ENCODE measurements at regions not wholly inside any gene's neighbourhood (a gene's known extent, or its start where the extent isn't known, plus 50 kb on each side); places are given as distances from the start of the nearest gene placed in this dataset.

DNA sequence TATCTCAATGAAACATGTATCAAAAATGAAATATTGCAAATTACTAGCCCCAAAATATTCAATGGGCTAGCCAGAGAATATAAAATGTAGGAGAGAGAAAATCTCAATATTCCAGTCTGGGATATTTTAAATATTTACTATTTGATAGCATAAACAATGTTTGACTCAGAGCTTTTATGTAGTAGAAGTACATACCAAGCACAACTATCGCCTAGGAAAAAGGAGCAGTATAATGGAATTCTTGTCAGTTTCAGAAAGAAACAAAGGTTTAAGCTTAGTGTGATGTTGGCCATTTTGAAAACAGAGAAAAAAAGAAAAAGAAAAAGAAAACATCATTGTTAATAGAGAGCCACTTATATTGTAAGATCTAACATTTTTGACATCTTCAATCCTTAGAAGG, 1961.9 kb upstream of the CELF4 start:
- TF ChIP-seq RXRA (IDR thresholded peaks at IDR 0.05), result no peak
- no peak for TF ChIP-seq JUND (IDR thresholded peaks at IDR 0.05)
- no peak for TF ChIP-seq REST (IDR thresholded peaks at IDR 0.05)
- no peak for TF ChIP-seq FOXA1 (IDR thresholded peaks at IDR 0.05)
- no peak for TF ChIP-seq TAF1 (conservative IDR thresholded peaks at IDR 0.05)
- TF ChIP-seq MAX (IDR thresholded peaks at IDR 0.05), result no peak
- no peak for TF ChIP-seq HNF4A (conservative IDR thresholded peaks at IDR 0.05)
- TF ChIP-seq EGR1 (IDR thresholded peaks at IDR 0.05; ENCODE audit: low read depth in 2 of 2), result no peak
- TF ChIP-seq ATF3 (IDR thresholded peaks at IDR 0.05), result no peak
- TF ChIP-seq SP1 (IDR thresholded peaks at IDR 0.05), result no peak
- TF ChIP-seq, protein P1, sequence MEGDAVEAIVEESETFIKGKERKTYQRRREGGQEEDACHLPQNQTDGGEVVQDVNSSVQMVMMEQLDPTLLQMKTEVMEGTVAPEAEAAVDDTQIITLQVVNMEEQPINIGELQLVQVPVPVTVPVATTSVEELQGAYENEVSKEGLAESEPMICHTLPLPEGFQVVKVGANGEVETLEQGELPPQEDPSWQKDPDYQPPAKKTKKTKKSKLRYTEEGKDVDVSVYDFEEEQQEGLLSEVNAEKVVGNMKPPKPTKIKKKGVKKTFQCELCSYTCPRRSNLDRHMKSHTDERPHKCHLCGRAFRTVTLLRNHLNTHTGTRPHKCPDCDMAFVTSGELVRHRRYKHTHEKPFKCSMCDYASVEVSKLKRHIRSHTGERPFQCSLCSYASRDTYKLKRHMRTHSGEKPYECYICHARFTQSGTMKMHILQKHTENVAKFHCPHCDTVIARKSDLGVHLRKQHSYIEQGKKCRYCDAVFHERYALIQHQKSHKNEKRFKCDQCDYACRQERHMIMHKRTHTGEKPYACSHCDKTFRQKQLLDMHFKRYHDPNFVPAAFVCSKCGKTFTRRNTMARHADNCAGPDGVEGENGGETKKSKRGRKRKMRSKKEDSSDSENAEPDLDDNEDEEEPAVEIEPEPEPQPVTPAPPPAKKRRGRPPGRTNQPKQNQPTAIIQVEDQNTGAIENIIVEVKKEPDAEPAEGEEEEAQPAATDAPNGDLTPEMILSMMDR (IDR thresholded peaks at IDR 0.05; ENCODE audit: low read depth, low read length, missing input control), result no peak
- WGBS, result 92% methylated on average over 1 of the region's 1 CpG
- Histone ChIP-seq H3K4me1 (ENCODE audit: control insufficient read depth in 4 of 4, insufficient read depth in 4 of 4, low read length in 3 of 4) (peaks cover 0 to 3% (median under 1%) of the 10 kb centered on the region in 4 donors), H3K4me3 (ENCODE audit: low read depth in 1 of 3, low read length in 3 of 3) (no peak overlapping the region), H3K9ac (ENCODE audit: low read depth in 1 of 2, low read length in 2 of 2) (no peak overlapping the region), H3K27me3 (ENCODE audit: control insufficient read depth in 4 of 4, insufficient read depth in 4 of 4, low read length in 3 of 4) (no peaks in the 10 kb centered on the region), H3K27ac (ENCODE audit: low read depth in 1 of 2, low read length in 2 of 2) (no peak overlapping the region), H3K9me3 (ENCODE audit: control insufficient read depth in 4 of 4, low read length in 3 of 4) (no peaks in the 10 kb centered on the region), H3K36me3 (ENCODE audit: control insufficient read depth in 4 of 4, insufficient read depth in 3 of 4, low read depth in 1 of 4, low read length in 3 of 4) (no peaks in the 10 kb centered on the region)
- no peak for DNase-seq (ENCODE audit: low spot score)

GRCh38 chr18:39524370-39524769, 1958.8 kb upstream of the CELF4 start:
- no peaks in the 10 kb centered on the region for H3K36me3 ChIP-seq (ENCODE audit: control insufficient read depth in 4 of 4, insufficient read depth in 3 of 4, low read depth in 1 of 4, low read length in 3 of 4)
- H3K4me3 ChIP-seq (ENCODE audit: low read depth in 1 of 3, low read length in 3 of 3), result no peak overlapping the region
- H3K9me3 ChIP-seq (ENCODE audit: control insufficient read depth in 4 of 4, low read length in 3 of 4), result no peaks in the 10 kb centered on the region
- H3K27me3 ChIP-seq (ENCODE audit: control insufficient read depth in 4 of 4, insufficient read depth in 4 of 4, low read length in 3 of 4), result no peaks in the 10 kb centered on the region
- no peak for DNase-seq (ENCODE audit: low spot score)
- no peaks in the 10 kb centered on the region for H3K4me1 ChIP-seq (ENCODE audit: control insufficient read depth in 4 of 4, insufficient read depth in 4 of 4, low read length in 3 of 4)
- H3K9ac ChIP-seq (ENCODE audit: low read depth in 1 of 2, low read length in 2 of 2), result no peak overlapping the region
- H3K27ac ChIP-seq (ENCODE audit: low read depth in 1 of 2, low read length in 2 of 2), result no peak overlapping the region
- no peak for TF ChIP-seq YY1 (IDR thresholded peaks at IDR 0.05)
- TF ChIP-seq HNF4G (IDR thresholded peaks at IDR 0.05), result no peak
- TF ChIP-seq NR2F2 (IDR thresholded peaks at IDR 0.05), result no peak
- no peak for TF ChIP-seq HNF4A (conservative IDR thresholded peaks at IDR 0.05)
- TF ChIP-seq TAF1 (conservative IDR thresholded peaks at IDR 0.05), result no peak
- TF ChIP-seq ATF3 (IDR thresholded peaks at IDR 0.05), result no peak
- no peak for TF ChIP-seq RXRA (IDR thresholded peaks at IDR 0.05)
- no peak for TF ChIP-seq EGR1 (IDR thresholded peaks at IDR 0.05; ENCODE audit: low read depth in 2 of 2)
- no peak for TF ChIP-seq SP1 (IDR thresholded peaks at IDR 0.05)
- TF ChIP-seq, protein P1 (IDR thresholded peaks at IDR 0.05; ENCODE audit: low read depth, low read length, missing input control), result no peak
- TF ChIP-seq FOXA2 (IDR thresholded peaks at IDR 0.05), result no peak
- TF ChIP-seq REST (IDR thresholded peaks at IDR 0.05), result no peak
- no peak for TF ChIP-seq MAX (IDR thresholded peaks at IDR 0.05)
- no peak for TF ChIP-seq JUND (IDR thresholded peaks at IDR 0.05)
- no peak for TF ChIP-seq ZBTB33 (IDR thresholded peaks at IDR 0.05)

Data from liver (tissue), 8 donors.